Uterus (tissue), 2 donors: ENCODE measurements at regions not wholly inside any gene's neighbourhood (a gene's known extent, or its start where the extent isn't known, plus 50 kb on each side); places are given as distances from the start of the nearest gene placed in this dataset.

Experiments used
- CTCF ChIP-seq, 4 experiments: fragments of 200-600 bp in 2 of 4; fragments of 450-650 bp in 2 of 4; sonication (generic) in 2 of 4; IDR thresholded peaks; one replicate each; pipeline ENCODE4 v1.5.1; 2016 to 2019; ENCODE audit warnings: antibody characterized with exemption in 4 of 4, mild to moderate bottlenecking in 2 of 4, moderate library complexity in 1 of 4
- POLR2A ChIP-seq, 2 donors: fragments of 450-650 bp; IDR thresholded peaks; one replicate each; pipeline ENCODE4 v1.6.1; 2016; ENCODE audit warnings: antibody characterized with exemption in 2 of 2, mild to moderate bottlenecking in 1 of 2, moderate library complexity in 1 of 2

- TF ChIP-seq CTCF (IDR thresholded peaks at IDR 0.05): no peak
- no peak for TF ChIP-seq POLR2A (IDR thresholded peaks at IDR 0.05)
These were observed 157.8 kb downstream of the KIF18A start for GRCh38 chr11:27949951-27950738.
